MM.1S (cell line): ENCODE measurements at regions not wholly inside any gene's neighbourhood (a gene's known extent, or its start where the extent isn't known, plus 50 kb on each side); places are given as distances from the start of the nearest gene placed in this dataset.
"Not testable (repeated sequence)": the region's sequence is repeated elsewhere in the genome, so short reads cannot be mapped to it uniquely, and the experiment has no call there.

Experiments used
- EZH2 ChIP-seq: fragments of 300-600 bp; sonication (generic); optimal IDR thresholded peaks from 2 replicates; pipeline ENCODE3; 2017; ENCODE audit warnings: low read depth, mild to moderate bottlenecking, antibody characterized with exemption, low read length, mixed read lengths
- EZH2phosphoT487 ChIP-seq: fragments of 300-600 bp; sonication (generic); IDR thresholded peaks from 2 replicates; pipeline ENCODE4 v1.6.1; 2018; ENCODE audit warnings: antibody characterized with exemption, low read length
- TF ChIP-seq, protein P1 (sequence below): fragments of 300-600 bp; sonication (generic); IDR thresholded peaks from 2 replicates; pipeline ENCODE4 v1.5.1; 2016; ENCODE audit warnings: antibody characterized with exemption, low read length, mixed read lengths

DNA sequence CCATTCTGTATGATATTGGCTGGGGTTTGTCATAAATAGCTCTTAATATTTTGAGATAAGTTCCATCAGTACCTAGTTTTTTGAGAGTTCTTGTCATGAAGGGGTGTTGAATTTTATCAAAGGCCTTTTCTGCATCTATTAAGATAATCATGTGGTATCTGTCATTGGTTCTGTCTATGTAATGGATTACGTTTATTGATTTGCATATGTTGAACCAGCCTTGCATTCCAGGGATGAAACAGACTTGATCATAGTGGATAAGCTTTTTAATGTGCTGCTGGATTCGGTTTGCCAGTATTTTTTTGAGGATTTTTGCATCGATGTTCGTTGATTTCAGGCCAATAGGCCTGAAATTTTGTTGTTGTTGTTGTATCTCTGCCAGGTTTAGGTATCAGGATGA lies 469.4 kb upstream of the SPRY2 start:
- TF ChIP-seq, protein P1, sequence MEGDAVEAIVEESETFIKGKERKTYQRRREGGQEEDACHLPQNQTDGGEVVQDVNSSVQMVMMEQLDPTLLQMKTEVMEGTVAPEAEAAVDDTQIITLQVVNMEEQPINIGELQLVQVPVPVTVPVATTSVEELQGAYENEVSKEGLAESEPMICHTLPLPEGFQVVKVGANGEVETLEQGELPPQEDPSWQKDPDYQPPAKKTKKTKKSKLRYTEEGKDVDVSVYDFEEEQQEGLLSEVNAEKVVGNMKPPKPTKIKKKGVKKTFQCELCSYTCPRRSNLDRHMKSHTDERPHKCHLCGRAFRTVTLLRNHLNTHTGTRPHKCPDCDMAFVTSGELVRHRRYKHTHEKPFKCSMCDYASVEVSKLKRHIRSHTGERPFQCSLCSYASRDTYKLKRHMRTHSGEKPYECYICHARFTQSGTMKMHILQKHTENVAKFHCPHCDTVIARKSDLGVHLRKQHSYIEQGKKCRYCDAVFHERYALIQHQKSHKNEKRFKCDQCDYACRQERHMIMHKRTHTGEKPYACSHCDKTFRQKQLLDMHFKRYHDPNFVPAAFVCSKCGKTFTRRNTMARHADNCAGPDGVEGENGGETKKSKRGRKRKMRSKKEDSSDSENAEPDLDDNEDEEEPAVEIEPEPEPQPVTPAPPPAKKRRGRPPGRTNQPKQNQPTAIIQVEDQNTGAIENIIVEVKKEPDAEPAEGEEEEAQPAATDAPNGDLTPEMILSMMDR, result not testable (repeated sequence)
- not testable (repeated sequence) for TF ChIP-seq EZH2phosphoT487, EZH2
